MCF 10A (cell line): ENCODE measurements at regions not wholly inside any gene's neighbourhood (a gene's known extent, or its start where the extent isn't known, plus 50 kb on each side); places are given as distances from the start of the nearest gene placed in this dataset.

Experiments used
- BruUV-seq: library from RNA; stranded (reverse); fragments of 400-500 nt; replicated peaks from 2 replicates; lab custom pipeline; 2021; lab: Mats Ljungman, UMichigan
- CTCF ChIA-PET: fragments of 300-600 bp; sonication (Branson Sonifier 250); formaldehyde crosslinking; extraction: SDS; loops from one replicate; lab custom pipeline; 2021; ENCODE audit warnings: antibody characterized with exemption, inconsistent platforms; lab: Yijun Ruan, JAX
- POLR2A ChIA-PET: fragments of 300-600, 350-650 bp; sonication (Branson Sonifier 250); formaldehyde crosslinking; extraction: SDS; loops from one replicate; lab custom pipeline; 2020; ENCODE audit warnings: antibody characterized with exemption, inconsistent platforms; lab: Yijun Ruan, JAX
- DNase-seq: peaks from one replicate; pipeline ENCODE4 v3.0.0-alpha.2; 2018; ENCODE audit not compliant: unreplicated experiment
- H3K27ac Mint-ChIP-seq: one replicate; pipeline ENCODE4 v1.8.0; 2022; ENCODE audit warnings: mild to moderate bottlenecking, low read depth, mixed read lengths; ENCODE audit not compliant: unreplicated experiment
- H3K27me3 Mint-ChIP-seq: one replicate; pipeline ENCODE4 v1.8.0; 2022; ENCODE audit warnings: mixed read lengths; ENCODE audit not compliant: insufficient read depth, unreplicated experiment
- H3K36me3 Mint-ChIP-seq: one replicate; pipeline ENCODE4 v1.8.0; 2022; ENCODE audit warnings: mild to moderate bottlenecking, moderate library complexity, mixed read lengths; ENCODE audit not compliant: insufficient read depth, unreplicated experiment
- H3K4me1 Mint-ChIP-seq: one replicate; pipeline ENCODE4 v1.8.0; 2022; ENCODE audit warnings: mixed read lengths; ENCODE audit not compliant: insufficient read depth, unreplicated experiment
- H3K4me3 Mint-ChIP-seq: one replicate; pipeline ENCODE4 v1.8.0; 2022; ENCODE audit warnings: mild to moderate bottlenecking, moderate library complexity, mixed read lengths; ENCODE audit not compliant: unreplicated experiment
- H3K9me3 Mint-ChIP-seq: one replicate; pipeline ENCODE4 v1.8.0; 2022; ENCODE audit warnings: mixed read lengths; ENCODE audit not compliant: unreplicated experiment
- CTCF ChIP-seq: fragments of 200-600 bp; IDR thresholded peaks from one replicate; pipeline ENCODE4 v1.8.0; 2022; ENCODE audit warnings: antibody characterized with exemption, mild to moderate bottlenecking; ENCODE audit not compliant: unreplicated experiment
- intact Hi-C: fragments of 100-400 bp; cut with micrococcal nuclease; formaldehyde crosslinking; loops from 2 replicates; pipeline ENCODE4 v1.14.1; 2022

DNA sequence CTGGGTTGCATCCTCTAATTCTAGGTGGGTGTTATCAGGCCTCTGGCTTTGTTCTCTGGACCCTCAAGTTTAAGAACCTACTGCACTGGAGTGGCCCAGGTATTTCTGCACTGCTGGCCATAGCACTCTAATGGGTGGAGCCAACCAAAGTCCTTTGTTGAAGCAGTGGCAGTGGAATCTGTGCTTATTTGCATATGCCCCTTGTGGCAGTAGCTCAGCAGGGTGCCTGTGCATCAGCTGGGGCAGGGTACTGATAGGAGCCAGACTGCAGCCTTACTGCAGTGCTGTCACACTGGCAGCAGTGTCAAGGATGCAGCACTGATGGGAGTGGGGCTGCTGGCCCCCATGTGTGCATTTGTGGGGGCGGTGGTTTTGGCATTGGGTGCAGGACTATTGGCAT lies 660.6 kb downstream of the LRRIQ3 start:
- H3K27ac Mint-ChIP-seq = no peak overlapping the region
- ChIA-PET POLR2A (no interaction called here), CTCF (no interaction called here)
- no TSS peak for BruUV-seq
- TF ChIP-seq CTCF = no peak
- no peaks in the 10 kb centered on the region for H3K4me1 Mint-ChIP-seq
- H3K27me3 Mint-ChIP-seq = no peaks in the 10 kb centered on the region
- no peak overlapping the region for H3K4me3 Mint-ChIP-seq
- no peaks in the 10 kb centered on the region for H3K9me3 Mint-ChIP-seq
- H3K36me3 Mint-ChIP-seq = no peaks in the 10 kb centered on the region
- intact Hi-C loops = no loop called here
- DNase-seq = no peak

DNA sequence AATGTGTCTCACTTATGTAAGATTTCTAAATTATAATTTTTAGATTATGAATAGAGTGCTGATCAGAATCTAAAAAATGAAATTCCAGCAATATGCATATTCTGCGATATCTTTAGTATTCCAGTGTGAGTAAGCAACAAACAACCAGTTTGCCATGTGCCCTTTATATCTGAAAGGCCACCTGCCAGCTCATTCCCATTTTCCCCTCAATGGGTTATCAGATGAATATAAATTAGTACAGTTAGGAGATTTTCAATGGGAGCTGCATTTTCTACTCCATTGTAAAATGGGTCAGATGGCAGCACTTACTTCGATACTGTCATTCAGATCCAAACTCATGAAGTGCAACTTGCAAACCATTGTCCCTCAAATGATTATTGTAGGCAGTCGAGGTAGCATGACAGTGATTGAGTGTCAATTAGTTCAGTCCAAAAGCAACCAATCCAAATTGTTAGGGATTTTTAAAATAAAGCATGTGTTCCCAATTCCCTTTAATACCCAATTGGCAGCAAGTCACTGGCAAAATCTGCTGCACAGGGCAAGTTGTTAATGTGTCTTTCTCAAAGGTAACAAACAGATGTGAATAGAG lies 680.3 kb downstream of the LRRIQ3 start:
- ChIA-PET CTCF (no interaction called here), POLR2A (no interaction called here)
- intact Hi-C loops = no loop called here
- H3K27me3 Mint-ChIP-seq = no peaks in the 10 kb centered on the region
- TF ChIP-seq CTCF = no peak
- H3K4me3 Mint-ChIP-seq = no peak overlapping the region
- H3K36me3 Mint-ChIP-seq = no peaks in the 10 kb centered on the region
- H3K4me1 Mint-ChIP-seq = no peaks in the 10 kb centered on the region
- DNase-seq = no peak
- H3K9me3 Mint-ChIP-seq = no peaks in the 10 kb centered on the region
- no peak overlapping the region for H3K27ac Mint-ChIP-seq
- no TSS peak for BruUV-seq

GRCh38 chr1:73516451-73516850 lies 681.5 kb downstream of the LRRIQ3 start:
- TF ChIP-seq CTCF = no peak
- Mint-ChIP-seq H3K4me1 (no peaks in the 10 kb centered on the region), H3K9me3 (no peaks in the 10 kb centered on the region)

GRCh38 chr1:73511038-73511437 lies 686.9 kb downstream of the LRRIQ3 start:
- POLR2A ChIA-PET = no interaction called here
- no peak for TF ChIP-seq CTCF
- H3K9me3 Mint-ChIP-seq = no peaks in the 10 kb centered on the region
- no peak overlapping the region for H3K4me3 Mint-ChIP-seq
- no peaks in the 10 kb centered on the region for H3K36me3 Mint-ChIP-seq
- no peak overlapping the region for H3K27ac Mint-ChIP-seq
- no peak for DNase-seq
- H3K4me1 Mint-ChIP-seq = no peaks in the 10 kb centered on the region
- CTCF ChIA-PET = no interaction called here
- intact Hi-C loops = no loop called here
- BruUV-seq = no TSS peak
- H3K27me3 Mint-ChIP-seq = no peaks in the 10 kb centered on the region

More at GRCh38 chr1:73516451-73516850, 681.5 kb downstream of the LRRIQ3 start:
- no peak overlapping the region for H3K4me3 Mint-ChIP-seq
- no peak for DNase-seq
- intact Hi-C loops = no loop called here
- BruUV-seq = no TSS peak
- CTCF ChIA-PET = interaction anchor here (0.5 kb wide), 1 partner anchor 329 kb away, joined by 3 read pairs; no protein-coding TSS in a partner anchor
- POLR2A ChIA-PET = no interaction called here
- H3K27me3 Mint-ChIP-seq = no peaks in the 10 kb centered on the region
- no peak overlapping the region for H3K27ac Mint-ChIP-seq
- no peaks in the 10 kb centered on the region for H3K36me3 Mint-ChIP-seq
